ENCODE measurements at regions not wholly inside any gene's neighbourhood (a gene's known extent, or its start where the extent isn't known, plus 50 kb on each side); places are given as distances from the start of the nearest gene placed in this dataset.

DNA sequence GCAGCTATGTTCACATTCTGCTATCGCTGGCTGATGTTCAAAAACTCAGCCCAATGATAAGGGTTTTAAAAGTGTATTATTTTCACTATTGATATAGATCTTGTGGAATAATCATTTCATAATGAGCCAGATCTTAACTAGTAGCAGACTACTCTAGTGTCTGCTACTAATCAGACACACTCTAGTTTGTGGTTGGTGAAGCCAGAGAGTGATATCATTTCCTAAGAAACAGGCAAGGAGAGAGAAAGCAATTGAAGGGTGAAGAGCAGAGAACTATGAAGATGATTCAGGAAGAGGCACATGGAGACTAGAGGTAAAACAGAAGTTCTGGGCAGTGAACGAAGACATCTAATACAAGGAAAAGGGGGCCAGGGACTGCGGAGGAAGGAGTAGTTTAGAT is 58.2 kb upstream of the BET1 start:
- TF ChIP-seq CTCF (conservative IDR thresholded peaks at IDR 0.05; ENCODE audit: low read depth, low read length), result no peak
- DNase-seq (ENCODE audit: low read depth), result no peak
- peak overlapping the region; percentile 5 for H3K4me3 ChIP-seq (ENCODE audit: low read depth, low read length)

DNA sequence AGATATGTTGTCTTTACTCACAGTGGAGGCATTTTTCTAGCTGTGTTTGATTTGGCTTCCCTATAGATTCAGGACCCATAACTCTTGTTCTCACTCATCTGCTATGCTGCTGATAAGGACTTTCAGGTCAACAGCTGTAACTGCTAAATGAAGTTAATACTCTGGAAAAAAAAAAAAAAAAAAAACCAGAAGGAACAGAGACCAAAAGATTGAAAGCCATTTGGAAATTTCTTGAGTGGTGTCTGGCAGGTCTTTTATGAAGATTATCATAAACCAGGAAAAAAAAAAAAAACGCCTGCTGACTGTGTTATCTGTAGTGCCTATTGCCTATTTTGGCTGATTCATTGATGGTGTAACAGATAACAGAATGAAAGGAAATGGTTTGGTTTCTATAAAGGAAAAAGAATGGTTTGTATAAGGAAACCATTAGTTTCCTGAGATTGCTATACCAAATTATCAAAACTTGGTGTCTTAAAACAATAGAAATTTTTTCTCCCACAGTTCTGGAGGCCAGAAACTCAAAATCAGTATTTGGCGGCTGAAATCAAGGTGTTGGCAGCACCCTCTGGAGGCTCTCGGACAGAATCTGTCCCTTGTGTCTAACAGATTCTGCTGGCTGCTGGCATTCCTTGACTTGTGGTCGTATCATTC is 60.5 kb upstream of the BET1 start:
- TF ChIP-seq CTCF (conservative IDR thresholded peaks at IDR 0.05; ENCODE audit: low read depth, low read length), result no peak
- H3K4me3 ChIP-seq (ENCODE audit: low read depth, low read length), result no peak overlapping the region
- DNase-seq (ENCODE audit: low read depth), result no peak

GRCh38 chr7:94067047-94067446 is 62.9 kb upstream of the BET1 start:
- no peak for DNase-seq (ENCODE audit: low read depth)
- H3K4me3 ChIP-seq (ENCODE audit: low read depth, low read length), result no peak overlapping the region
- TF ChIP-seq CTCF (conservative IDR thresholded peaks at IDR 0.05; ENCODE audit: low read depth, low read length), result no peak

DNA sequence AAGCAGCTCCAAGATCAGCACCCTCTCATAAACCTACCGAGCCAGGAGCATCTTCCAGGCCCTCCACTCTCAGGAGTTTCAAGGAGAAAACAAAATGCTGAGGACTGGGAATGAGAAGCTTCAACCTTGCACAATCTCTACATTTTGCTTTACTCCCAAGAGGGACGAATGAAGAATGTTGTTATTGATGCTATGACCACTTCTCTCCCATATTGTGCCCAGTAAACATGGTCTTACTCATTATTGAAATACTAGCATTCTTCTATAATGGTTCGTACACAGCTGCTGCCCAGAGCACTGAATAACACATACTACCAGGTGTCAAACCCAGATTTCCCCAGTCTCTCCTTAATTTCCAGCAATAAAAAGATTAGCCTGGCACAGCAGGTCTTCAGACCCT is 63.4 kb upstream of the BET1 start:
- no peak for TF ChIP-seq CTCF (conservative IDR thresholded peaks at IDR 0.05; ENCODE audit: low read depth, low read length)
- H3K4me3 ChIP-seq (ENCODE audit: low read depth, low read length), result no peak overlapping the region
- DNase-seq (ENCODE audit: low read depth), result no peak

DNA sequence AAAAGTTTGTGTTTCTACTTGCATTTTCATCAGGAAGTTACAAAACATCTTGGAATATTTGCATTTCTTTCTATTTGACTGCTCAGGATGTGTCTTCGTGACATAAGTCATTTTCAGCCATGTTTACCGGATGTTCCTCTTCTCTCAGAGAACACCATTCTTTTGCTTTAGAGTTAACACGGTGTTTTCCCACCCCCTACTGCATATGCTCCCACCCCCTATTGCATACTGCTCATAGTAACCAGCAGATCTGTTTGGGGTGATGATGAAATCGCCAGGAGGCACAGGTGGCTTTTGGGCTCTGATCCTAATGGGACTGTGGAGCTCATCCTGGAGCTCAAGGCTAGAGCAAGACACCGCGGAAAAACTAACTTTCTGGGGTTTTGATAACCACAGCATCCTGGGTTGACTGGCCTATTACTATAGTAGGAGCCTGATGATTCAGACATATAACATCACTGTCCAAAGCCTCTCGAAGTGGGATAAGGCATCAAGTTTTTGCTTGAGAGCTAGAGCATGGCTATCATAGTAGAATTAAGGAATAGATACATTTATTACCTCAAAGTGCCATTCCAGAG is 65.1 kb upstream of the BET1 start:
- TF ChIP-seq CTCF (conservative IDR thresholded peaks at IDR 0.05; ENCODE audit: low read depth, low read length), result no peak
- no peak for DNase-seq (ENCODE audit: low read depth)
- no peak overlapping the region for H3K4me3 ChIP-seq (ENCODE audit: low read depth, low read length)

DNA sequence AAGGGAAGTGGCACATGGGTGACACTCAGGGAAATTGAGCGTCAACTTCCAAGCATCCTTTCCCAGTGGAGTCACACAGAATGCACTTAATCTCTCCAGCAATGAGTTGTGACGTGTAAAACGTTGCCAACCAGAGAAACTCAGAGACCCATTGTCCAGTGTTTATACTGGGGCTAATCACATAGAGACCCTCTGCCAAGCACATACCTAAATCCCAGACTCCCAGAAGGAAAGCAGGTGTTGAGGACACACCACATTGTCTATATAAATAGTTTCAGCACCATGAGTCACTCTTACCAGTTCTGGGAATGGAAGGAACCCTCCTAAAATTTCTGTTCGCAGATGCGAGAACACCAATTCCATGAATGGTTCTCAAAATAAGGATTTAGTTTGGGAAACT is 76.4 kb upstream of the BET1 start:
- no peak for TF ChIP-seq CTCF (conservative IDR thresholded peaks at IDR 0.05; ENCODE audit: low read depth, low read length)
- H3K4me3 ChIP-seq (ENCODE audit: low read depth, low read length), result no peak overlapping the region
- DNase-seq (ENCODE audit: low read depth), result no peak

DNA sequence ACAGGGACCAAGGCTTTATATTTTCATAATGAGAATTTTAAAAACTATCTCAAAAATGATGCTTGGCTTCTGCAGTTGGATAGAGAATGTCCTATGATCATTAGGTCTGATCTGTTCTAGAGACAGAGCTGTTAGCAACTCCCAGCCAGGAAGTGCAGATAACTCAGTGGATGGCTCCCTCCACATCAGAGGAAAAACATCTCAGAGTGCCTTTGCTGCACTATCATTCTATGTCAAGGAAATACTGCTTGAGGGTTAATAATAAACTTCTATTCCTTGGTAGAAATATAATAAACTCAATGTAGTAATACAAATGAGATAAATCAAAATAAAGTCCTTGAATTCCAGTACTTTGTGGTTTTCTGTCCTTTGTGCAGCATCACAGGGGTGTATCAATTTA is 78.0 kb upstream of the BET1 start:
- no peak overlapping the region for H3K4me3 ChIP-seq (ENCODE audit: low read depth, low read length)
- DNase-seq (ENCODE audit: low read depth), result no peak
- TF ChIP-seq CTCF (conservative IDR thresholded peaks at IDR 0.05; ENCODE audit: low read depth, low read length), result no peak

All from epithelial cell of proximal tubule (primary cell).